Fibroblast of lung (primary cell): ENCODE measurements at regions not wholly inside any gene's neighbourhood (a gene's known extent, or its start where the extent isn't known, plus 50 kb on each side); places are given as distances from the start of the nearest gene placed in this dataset.

ENCODE experiments used
- EZH2 ChIP-seq: IDR thresholded peaks from 2 replicates; pipeline ENCODE4 v1.5.1; 2012; ENCODE audit warnings: low read length, control low read depth, mild to moderate bottlenecking; ENCODE audit errors: missing control alignments
- TF ChIP-seq, protein P1 (sequence below), 2 donors: IDR thresholded peaks in 1 of 2; conservative IDR thresholded peaks in 1 of 2; 1 replicate in 1 of 2; 2 replicates in 1 of 2; pipeline ENCODE4 v1.5.1; 2011 to 2012; ENCODE audit warnings: low read length in 2 of 2, control low read depth in 1 of 2, inconsistent platforms in 1 of 2, low read depth in 1 of 2, mild to moderate bottlenecking in 1 of 2

DNA sequence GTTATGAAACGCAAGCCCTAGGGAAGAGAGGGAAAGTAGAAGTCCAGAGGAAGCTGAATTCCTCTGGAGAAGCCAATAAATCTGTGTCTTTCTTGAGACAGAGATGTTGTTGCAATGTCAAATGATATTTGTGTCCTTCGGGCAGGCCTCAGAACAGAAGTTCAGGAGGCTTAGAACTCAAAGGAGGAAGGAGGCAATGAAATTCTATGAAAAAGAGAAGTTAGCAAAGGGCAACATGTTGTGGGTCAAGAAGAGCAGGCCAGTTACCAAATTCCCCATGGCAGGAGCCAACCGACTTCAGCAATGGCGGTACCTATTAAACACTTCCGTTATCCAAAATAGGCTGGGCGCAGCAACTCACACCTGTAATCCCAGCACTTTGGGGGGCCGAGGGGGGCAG is 109.0 kb upstream of the DHX40 start:
- TF ChIP-seq, protein P1, sequence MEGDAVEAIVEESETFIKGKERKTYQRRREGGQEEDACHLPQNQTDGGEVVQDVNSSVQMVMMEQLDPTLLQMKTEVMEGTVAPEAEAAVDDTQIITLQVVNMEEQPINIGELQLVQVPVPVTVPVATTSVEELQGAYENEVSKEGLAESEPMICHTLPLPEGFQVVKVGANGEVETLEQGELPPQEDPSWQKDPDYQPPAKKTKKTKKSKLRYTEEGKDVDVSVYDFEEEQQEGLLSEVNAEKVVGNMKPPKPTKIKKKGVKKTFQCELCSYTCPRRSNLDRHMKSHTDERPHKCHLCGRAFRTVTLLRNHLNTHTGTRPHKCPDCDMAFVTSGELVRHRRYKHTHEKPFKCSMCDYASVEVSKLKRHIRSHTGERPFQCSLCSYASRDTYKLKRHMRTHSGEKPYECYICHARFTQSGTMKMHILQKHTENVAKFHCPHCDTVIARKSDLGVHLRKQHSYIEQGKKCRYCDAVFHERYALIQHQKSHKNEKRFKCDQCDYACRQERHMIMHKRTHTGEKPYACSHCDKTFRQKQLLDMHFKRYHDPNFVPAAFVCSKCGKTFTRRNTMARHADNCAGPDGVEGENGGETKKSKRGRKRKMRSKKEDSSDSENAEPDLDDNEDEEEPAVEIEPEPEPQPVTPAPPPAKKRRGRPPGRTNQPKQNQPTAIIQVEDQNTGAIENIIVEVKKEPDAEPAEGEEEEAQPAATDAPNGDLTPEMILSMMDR (conservative IDR thresholded peaks at IDR 0.05 in 1 of 2, IDR thresholded peaks at IDR 0.05 in 1 of 2; ENCODE audit: low read depth in 1 of 2, low read length in 2 of 2) = no peak
- no peak for TF ChIP-seq EZH2
